Adrenal gland (tissue), 5 donors: ENCODE measurements at regions not wholly inside any gene's neighbourhood (a gene's known extent, or its start where the extent isn't known, plus 50 kb on each side); places are given as distances from the start of the nearest gene placed in this dataset.

ENCODE experiments used
- POLR2A ChIP-seq, 2 donors: fragments of 450-650 bp; IDR thresholded peaks; one replicate each; pipeline ENCODE4 v1.6.1; 2017; ENCODE audit warnings: antibody characterized with exemption in 2 of 2, mild to moderate bottlenecking in 2 of 2, moderate library complexity in 1 of 2
- TF ChIP-seq, protein P1 (sequence below), 6 experiments: fragments of 450-650 bp in 4 of 6; fragments of 200-600 bp in 2 of 6; sonication (generic) in 1 of 6; IDR thresholded peaks; 1 replicate in 5 of 6; 2 replicates in 1 of 6; pipeline versions ENCODE4 v1.5.1 to v1.8.0; 2016 to 2021; ENCODE audit warnings: antibody characterized with exemption in 6 of 6, mild to moderate bottlenecking in 2 of 6, moderate library complexity in 1 of 6
- donor health status: DM: no; HTN: no; CAD: no.

DNA sequence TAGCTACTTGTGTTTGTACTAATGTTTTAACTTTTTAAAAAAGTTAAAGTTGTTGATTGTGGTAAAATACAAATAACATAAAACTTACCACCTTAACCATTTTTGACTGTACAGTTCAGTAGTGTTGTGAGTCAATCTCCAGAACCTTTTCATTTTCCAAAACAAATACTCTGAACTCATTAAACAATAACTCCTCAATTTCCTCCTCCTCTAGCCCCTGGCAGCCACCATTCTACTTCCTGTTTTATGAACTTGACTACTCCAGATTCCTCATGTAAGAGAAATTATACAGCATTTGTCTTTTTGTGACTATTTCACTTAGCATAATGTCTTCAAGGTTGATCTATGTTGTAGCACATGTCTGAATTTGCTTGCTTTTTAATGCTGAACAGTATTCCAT lies 299.1 kb upstream of the AMIGO2 start:
- TF ChIP-seq, protein P1, sequence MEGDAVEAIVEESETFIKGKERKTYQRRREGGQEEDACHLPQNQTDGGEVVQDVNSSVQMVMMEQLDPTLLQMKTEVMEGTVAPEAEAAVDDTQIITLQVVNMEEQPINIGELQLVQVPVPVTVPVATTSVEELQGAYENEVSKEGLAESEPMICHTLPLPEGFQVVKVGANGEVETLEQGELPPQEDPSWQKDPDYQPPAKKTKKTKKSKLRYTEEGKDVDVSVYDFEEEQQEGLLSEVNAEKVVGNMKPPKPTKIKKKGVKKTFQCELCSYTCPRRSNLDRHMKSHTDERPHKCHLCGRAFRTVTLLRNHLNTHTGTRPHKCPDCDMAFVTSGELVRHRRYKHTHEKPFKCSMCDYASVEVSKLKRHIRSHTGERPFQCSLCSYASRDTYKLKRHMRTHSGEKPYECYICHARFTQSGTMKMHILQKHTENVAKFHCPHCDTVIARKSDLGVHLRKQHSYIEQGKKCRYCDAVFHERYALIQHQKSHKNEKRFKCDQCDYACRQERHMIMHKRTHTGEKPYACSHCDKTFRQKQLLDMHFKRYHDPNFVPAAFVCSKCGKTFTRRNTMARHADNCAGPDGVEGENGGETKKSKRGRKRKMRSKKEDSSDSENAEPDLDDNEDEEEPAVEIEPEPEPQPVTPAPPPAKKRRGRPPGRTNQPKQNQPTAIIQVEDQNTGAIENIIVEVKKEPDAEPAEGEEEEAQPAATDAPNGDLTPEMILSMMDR (IDR thresholded peaks at IDR 0.05): no peak
- no peak for TF ChIP-seq POLR2A (IDR thresholded peaks at IDR 0.05)
